ENCODE measurements at regions not wholly inside any gene's neighbourhood (a gene's known extent, or its start where the extent isn't known, plus 50 kb on each side); places are given as distances from the start of the nearest gene placed in this dataset.

DNA sequence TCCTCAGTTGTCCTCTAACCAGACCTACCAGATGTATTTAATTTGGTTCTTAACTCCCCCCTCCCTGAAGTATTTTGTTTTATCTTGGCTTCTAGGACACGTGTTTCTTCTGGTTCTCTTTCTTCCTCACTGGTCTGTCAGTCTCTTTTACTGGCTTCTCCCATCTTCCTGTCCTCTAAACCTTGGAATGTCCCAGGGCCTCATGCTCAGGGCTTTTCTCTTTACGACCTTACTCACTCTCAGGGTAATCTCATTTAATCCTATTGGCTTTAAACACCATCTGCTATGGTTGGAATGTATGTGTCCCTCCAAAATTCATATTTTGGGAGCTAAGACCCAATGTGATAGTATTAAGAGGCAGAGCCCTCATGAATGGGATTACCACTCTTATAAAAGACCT is 418.2 kb upstream of the PODXL start:
- TF ChIP-seq, protein P1, sequence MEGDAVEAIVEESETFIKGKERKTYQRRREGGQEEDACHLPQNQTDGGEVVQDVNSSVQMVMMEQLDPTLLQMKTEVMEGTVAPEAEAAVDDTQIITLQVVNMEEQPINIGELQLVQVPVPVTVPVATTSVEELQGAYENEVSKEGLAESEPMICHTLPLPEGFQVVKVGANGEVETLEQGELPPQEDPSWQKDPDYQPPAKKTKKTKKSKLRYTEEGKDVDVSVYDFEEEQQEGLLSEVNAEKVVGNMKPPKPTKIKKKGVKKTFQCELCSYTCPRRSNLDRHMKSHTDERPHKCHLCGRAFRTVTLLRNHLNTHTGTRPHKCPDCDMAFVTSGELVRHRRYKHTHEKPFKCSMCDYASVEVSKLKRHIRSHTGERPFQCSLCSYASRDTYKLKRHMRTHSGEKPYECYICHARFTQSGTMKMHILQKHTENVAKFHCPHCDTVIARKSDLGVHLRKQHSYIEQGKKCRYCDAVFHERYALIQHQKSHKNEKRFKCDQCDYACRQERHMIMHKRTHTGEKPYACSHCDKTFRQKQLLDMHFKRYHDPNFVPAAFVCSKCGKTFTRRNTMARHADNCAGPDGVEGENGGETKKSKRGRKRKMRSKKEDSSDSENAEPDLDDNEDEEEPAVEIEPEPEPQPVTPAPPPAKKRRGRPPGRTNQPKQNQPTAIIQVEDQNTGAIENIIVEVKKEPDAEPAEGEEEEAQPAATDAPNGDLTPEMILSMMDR (IDR thresholded peaks at IDR 0.05): no peak
- no peak for TF ChIP-seq POLR2A (IDR thresholded peaks at IDR 0.05)

Measured in right lobe of liver (tissue), 4 donors.